Mesenchymal stem cell (in vitro differentiated cells and primary cell): ENCODE measurements at regions not wholly inside any gene's neighbourhood (a gene's known extent, or its start where the extent isn't known, plus 50 kb on each side); places are given as distances from the start of the nearest gene placed in this dataset.

Experiments
- DNase-seq: peaks from one replicate; pipeline ENCODE4 v3.0.0-alpha.2; 2013
- H2AFZ ChIP-seq: one replicate; pipeline ENCODE4 v1.6.1; 2013; ENCODE audit warnings: low read depth, mild to moderate bottlenecking, control low read depth, inconsistent platforms, low read length, moderate library complexity
- H2AK5ac ChIP-seq: 2 replicates; pipeline ENCODE4 v1.6.1; 2013; ENCODE audit warnings: low read length, moderate library complexity, mild to moderate bottlenecking, inconsistent platforms; ENCODE audit not compliant: severe bottlenecking
- H2BK120ac ChIP-seq: one replicate; pipeline ENCODE4 v1.6.1; 2013; ENCODE audit warnings: low read depth, mild to moderate bottlenecking, inconsistent platforms, low read length, moderate library complexity
- H2BK12ac ChIP-seq, 2 experiments: one replicate each; pipeline ENCODE4 v1.6.1; 2013; ENCODE audit warnings: inconsistent platforms in 2 of 2, low read length in 2 of 2, mild to moderate bottlenecking in 2 of 2, moderate library complexity in 2 of 2, control low read depth in 1 of 2
- H2BK15ac ChIP-seq: one replicate; pipeline ENCODE4 v1.6.1; 2013; ENCODE audit warnings: mild to moderate bottlenecking, low read depth, inconsistent platforms; ENCODE audit not compliant: poor library complexity, severe bottlenecking
- H2BK5ac ChIP-seq: 2 replicates; pipeline ENCODE4 v1.6.1; 2013; ENCODE audit warnings: low read depth, mild to moderate bottlenecking, low read length, control low read depth, inconsistent platforms; ENCODE audit not compliant: poor library complexity, severe bottlenecking
- H3K14ac ChIP-seq, 2 experiments: one replicate each; pipeline ENCODE4 v1.6.1; 2013; ENCODE audit warnings: inconsistent platforms in 2 of 2, low read length in 2 of 2, control low read depth in 1 of 2, mild to moderate bottlenecking in 1 of 2, moderate library complexity in 1 of 2
- H3K18ac ChIP-seq, 2 experiments: one replicate each; pipeline ENCODE4 v1.6.1; 2013; ENCODE audit warnings: inconsistent platforms in 2 of 2, low read length in 2 of 2, control low read depth in 1 of 2, low read depth in 1 of 2, mild to moderate bottlenecking in 1 of 2
- H3K23ac ChIP-seq, 2 experiments: one replicate each; pipeline ENCODE4 v1.6.1; 2013; ENCODE audit warnings: inconsistent platforms in 2 of 2, low read length in 2 of 2, mild to moderate bottlenecking in 2 of 2, moderate library complexity in 2 of 2, control low read depth in 1 of 2
- H3K27ac ChIP-seq: 2 replicates; pipeline ENCODE4 v1.5.1; 2013; ENCODE audit warnings: mild to moderate bottlenecking, moderate library complexity, low read length, control low read depth, inconsistent platforms; ENCODE audit not compliant: poor library complexity, severe bottlenecking
- H3K27me3 ChIP-seq, 2 experiments: 2 replicates each; pipeline versions ENCODE4 v1.6.1 to v1.7.0; 2013; ENCODE audit warnings: low read length in 2 of 2, mild to moderate bottlenecking in 2 of 2, moderate library complexity in 2 of 2, control low read depth in 1 of 2, inconsistent platforms in 1 of 2; ENCODE audit not compliant: control insufficient read depth in 1 of 2, insufficient read depth in 1 of 2
- H3K36me3 ChIP-seq, 2 experiments: 2 replicates each; pipeline versions ENCODE4 v1.6.1 to v1.7.0; 2013; ENCODE audit warnings: low read length in 2 of 2, control low read depth in 1 of 2, inconsistent platforms in 1 of 2, low read depth in 1 of 2, mild to moderate bottlenecking in 1 of 2; ENCODE audit not compliant: insufficient read depth in 2 of 2, control insufficient read depth in 1 of 2
- H3K4ac ChIP-seq, 2 experiments: one replicate each; pipeline ENCODE4 v1.6.1; 2013; ENCODE audit warnings: inconsistent platforms in 2 of 2, low read length in 2 of 2, mild to moderate bottlenecking in 2 of 2, moderate library complexity in 2 of 2, control low read depth in 1 of 2, low read depth in 1 of 2
- H3K4me1 ChIP-seq: 2 replicates; pipeline ENCODE4 v1.6.1; 2013; ENCODE audit warnings: low read depth, low read length, control low read depth; ENCODE audit not compliant: control insufficient read depth, insufficient read depth
- H3K4me2 ChIP-seq: 2 replicates; pipeline ENCODE4 v1.6.1; 2013; ENCODE audit warnings: low read length, mild to moderate bottlenecking, inconsistent platforms; ENCODE audit not compliant: poor library complexity, severe bottlenecking
- H3K4me3 ChIP-seq, 2 experiments: 2 replicates each; pipeline versions ENCODE4 v1.5.1 to v1.7.0; 2013; ENCODE audit warnings: low read length in 2 of 2, mild to moderate bottlenecking in 2 of 2, control low read depth in 1 of 2, low read depth in 1 of 2; ENCODE audit not compliant: insufficient read depth in 1 of 2
- H3K79me1 ChIP-seq: replicated peaks from 2 replicates; pipeline ENCODE4 v1.6.1; 2013; ENCODE audit warnings: mild to moderate bottlenecking, control low read depth, low read length, inconsistent platforms; ENCODE audit not compliant: poor library complexity, severe bottlenecking
- H3K9ac ChIP-seq: 2 replicates; pipeline ENCODE4 v1.7.0; 2013; ENCODE audit warnings: mild to moderate bottlenecking, low read length, moderate library complexity
- H3K9me3 ChIP-seq: 2 replicates; pipeline ENCODE4 v1.7.0; 2013; ENCODE audit warnings: mild to moderate bottlenecking, low read length; ENCODE audit not compliant: control insufficient read depth
- H4K8ac ChIP-seq: one replicate; pipeline ENCODE4 v1.6.1; 2013; ENCODE audit warnings: inconsistent platforms, mild to moderate bottlenecking, low read length, moderate library complexity
- H4K91ac ChIP-seq: one replicate; pipeline ENCODE4 v1.6.1; 2013; ENCODE audit warnings: mild to moderate bottlenecking, low read length, inconsistent platforms
- WGBS: methylation state at CpG from one replicate; pipeline ENCODE4 v1.1.7; 2013; ENCODE audit warnings: mixed read lengths; 5-methylcytosine and 5-hydroxymethylcytosine counted together

DNA sequence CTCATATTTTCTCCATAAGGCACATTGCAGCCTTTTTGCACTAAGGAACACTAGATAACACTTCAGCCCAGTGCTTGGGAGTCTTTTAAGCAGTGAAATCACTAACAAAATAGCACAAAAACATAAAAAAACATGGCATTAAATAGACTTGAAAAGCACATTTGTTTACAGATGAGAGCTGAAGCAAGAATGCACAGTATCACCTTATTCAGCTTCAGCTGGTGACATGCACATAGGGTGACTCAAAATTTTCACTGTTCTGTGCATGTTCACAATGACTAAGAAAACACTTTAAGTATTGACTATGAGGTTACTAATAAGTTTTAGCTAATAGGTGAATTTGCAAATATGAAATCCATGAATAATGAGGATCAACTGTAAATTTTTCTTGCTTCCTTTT lies 293.9 kb upstream of the TARS1 start:
- no peak overlapping the region for H3K27ac ChIP-seq
- no peak overlapping the region for H4K8ac ChIP-seq
- no peaks in the 10 kb centered on the region for H3K79me1 ChIP-seq
- no peak overlapping the region for H4K91ac ChIP-seq
- no peak overlapping the region for H3K9ac ChIP-seq
- H3K9me3 ChIP-seq, result no peaks in the 10 kb centered on the region
- no peak overlapping the region for H2BK5ac ChIP-seq
- H2BK15ac ChIP-seq, result no peak overlapping the region
- no peak overlapping the region for H3K23ac ChIP-seq
- no peak overlapping the region for H3K18ac ChIP-seq
- peak; percentile 10 for DNase-seq
- H2BK120ac ChIP-seq, result no peak overlapping the region
- H2BK12ac ChIP-seq, result no peak overlapping the region
- no peak overlapping the region for H3K4me2 ChIP-seq
- no peak overlapping the region for H2AK5ac ChIP-seq
- H3K4me3 ChIP-seq, result no peak overlapping the region
- no peak overlapping the region for H2AFZ ChIP-seq
- H3K4me1 ChIP-seq, result no peaks in the 10 kb centered on the region
- H3K27me3 ChIP-seq, result no peaks in the 10 kb centered on the region
- H3K36me3 ChIP-seq, result no peaks in the 10 kb centered on the region
- no peak overlapping the region for H3K14ac ChIP-seq
- H3K4ac ChIP-seq, result no peak overlapping the region

DNA sequence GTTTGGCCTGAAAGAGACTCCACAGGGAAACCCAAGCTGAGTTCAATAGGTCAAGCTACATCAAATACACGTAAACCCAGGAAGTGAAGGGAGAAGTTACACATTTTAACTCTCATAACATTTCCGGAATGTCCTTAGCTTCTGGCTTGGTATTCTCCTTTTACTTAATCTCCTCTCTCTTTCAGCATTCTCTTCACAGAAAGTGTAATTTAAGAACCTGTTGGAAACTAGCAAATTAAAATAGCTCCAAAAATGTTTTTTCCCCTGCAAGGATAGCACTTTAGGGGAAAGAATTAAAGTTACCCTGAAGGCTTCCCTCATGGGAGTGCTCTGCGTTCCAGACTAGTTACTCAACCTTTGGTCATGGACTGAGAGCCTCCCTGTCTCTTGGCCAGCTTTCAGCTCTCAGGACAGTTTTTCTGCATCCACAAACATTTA lies 292.7 kb upstream of the TARS1 start:
- no peak overlapping the region for H2AK5ac ChIP-seq
- H3K27ac ChIP-seq, result peak overlapping the region; percentile 61
- H3K4ac ChIP-seq, result no peak overlapping the region
- H3K4me2 ChIP-seq, result no peak overlapping the region
- H2BK5ac ChIP-seq, result no peak overlapping the region
- peak; percentile 54 for DNase-seq
- no peak overlapping the region for H2BK15ac ChIP-seq
- H2BK12ac ChIP-seq, result no peak overlapping the region
- no peaks in the 10 kb centered on the region for H3K4me1 ChIP-seq
- H3K18ac ChIP-seq, result no peak overlapping the region
- no peaks in the 10 kb centered on the region for H3K79me1 ChIP-seq
- H3K27me3 ChIP-seq, result no peaks in the 10 kb centered on the region
- no peak overlapping the region for H4K8ac ChIP-seq
- H3K36me3 ChIP-seq, result no peaks in the 10 kb centered on the region
- H3K9me3 ChIP-seq, result no peaks in the 10 kb centered on the region
- H3K23ac ChIP-seq, result no peak overlapping the region
- peak overlapping the region; percentile 43 for H3K9ac ChIP-seq
- H2AFZ ChIP-seq, result no peak overlapping the region
- H3K14ac ChIP-seq, result no peak overlapping the region
- no peak overlapping the region for H3K4me3 ChIP-seq
- WGBS, result 70% methylated on average over 3 of the region's 3 CpGs
- no peak overlapping the region for H4K91ac ChIP-seq
- no peak overlapping the region for H2BK120ac ChIP-seq

DNA sequence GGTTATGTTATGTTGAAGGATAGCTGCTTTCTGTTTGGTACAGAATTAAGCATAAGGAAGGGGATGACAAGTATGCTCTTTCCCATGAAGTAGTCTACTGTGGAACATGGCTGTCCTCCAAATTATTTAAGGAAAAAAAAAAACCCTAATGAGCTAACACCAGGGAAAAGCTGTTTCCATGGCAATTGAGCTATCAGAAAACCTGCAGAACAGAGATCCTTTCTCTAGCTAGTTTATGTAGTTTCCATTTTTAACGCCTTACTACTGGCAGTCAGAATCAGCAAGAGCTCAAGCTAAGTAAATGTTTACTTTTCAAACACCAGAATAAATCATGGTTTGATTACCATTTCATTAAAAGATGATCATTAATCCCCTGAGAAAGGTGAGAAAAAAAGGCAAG lies 287.4 kb upstream of the TARS1 start:
- H3K4me3 ChIP-seq, result no peak overlapping the region
- H3K4me2 ChIP-seq, result no peak overlapping the region
- no peak overlapping the region for H4K91ac ChIP-seq
- no peak for DNase-seq
- H3K36me3 ChIP-seq, result no peaks in the 10 kb centered on the region
- no peak overlapping the region for H3K27ac ChIP-seq
- H3K9me3 ChIP-seq, result peaks cover 6% of the 10 kb centered on the region
- H3K9ac ChIP-seq, result no peak overlapping the region
- H2AK5ac ChIP-seq, result no peak overlapping the region
- no peak overlapping the region for H2BK120ac ChIP-seq
- H3K23ac ChIP-seq, result no peak overlapping the region
- H3K27me3 ChIP-seq, result no peaks in the 10 kb centered on the region
- H2BK15ac ChIP-seq, result no peak overlapping the region
- H4K8ac ChIP-seq, result no peak overlapping the region
- H3K18ac ChIP-seq, result no peak overlapping the region
- no peak overlapping the region for H2BK5ac ChIP-seq
- H3K14ac ChIP-seq, result no peak overlapping the region
- no peaks in the 10 kb centered on the region for H3K79me1 ChIP-seq
- H3K4ac ChIP-seq, result no peak overlapping the region
- WGBS, result 57% methylated on average over 1 of the region's 1 CpG
- no peak overlapping the region for H2BK12ac ChIP-seq
- H2AFZ ChIP-seq, result no peak overlapping the region
- no peaks in the 10 kb centered on the region for H3K4me1 ChIP-seq

DNA sequence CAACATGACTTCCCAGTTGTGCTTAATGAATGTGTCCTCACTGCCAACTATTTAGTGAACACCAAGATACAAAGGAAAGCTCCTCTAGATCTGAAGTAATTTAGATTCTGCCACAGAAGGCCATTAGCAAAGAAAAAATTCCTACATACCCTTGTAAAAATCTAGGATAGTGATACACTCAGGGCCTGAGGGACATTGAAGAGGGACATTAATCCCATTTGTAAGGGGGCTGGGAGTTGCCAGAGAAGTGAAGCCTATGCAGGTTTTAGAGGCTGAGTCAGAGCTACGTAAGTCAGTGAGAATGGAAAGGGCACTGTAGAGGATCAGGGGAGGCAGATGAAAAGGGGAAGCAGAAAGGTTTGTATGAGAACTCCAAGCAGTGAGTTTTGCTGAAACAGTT lies 286.9 kb upstream of the TARS1 start:
- 71% methylated on average over 1 of the region's 1 CpG for WGBS
- H2BK120ac ChIP-seq, result no peak overlapping the region
- no peaks in the 10 kb centered on the region for H3K4me1 ChIP-seq
- no peaks in the 10 kb centered on the region for H3K27me3 ChIP-seq
- H3K36me3 ChIP-seq, result no peaks in the 10 kb centered on the region
- H2AFZ ChIP-seq, result no peak overlapping the region
- no peak for DNase-seq
- no peak overlapping the region for H3K9ac ChIP-seq
- H2AK5ac ChIP-seq, result no peak overlapping the region
- peaks cover 6% of the 10 kb centered on the region for H3K9me3 ChIP-seq
- H3K23ac ChIP-seq, result no peak overlapping the region
- no peak overlapping the region for H2BK5ac ChIP-seq
- no peak overlapping the region for H2BK15ac ChIP-seq
- no peak overlapping the region for H2BK12ac ChIP-seq
- no peak overlapping the region for H3K18ac ChIP-seq
- no peak overlapping the region for H4K8ac ChIP-seq
- H3K27ac ChIP-seq, result no peak overlapping the region
- H4K91ac ChIP-seq, result no peak overlapping the region
- no peak overlapping the region for H3K4me2 ChIP-seq
- no peak overlapping the region for H3K4me3 ChIP-seq
- no peak overlapping the region for H3K14ac ChIP-seq
- no peaks in the 10 kb centered on the region for H3K79me1 ChIP-seq
- no peak overlapping the region for H3K4ac ChIP-seq
